Keratinocyte (primary cell): ENCODE measurements at regions not wholly inside any gene's neighbourhood (a gene's known extent, or its start where the extent isn't known, plus 50 kb on each side); places are given as distances from the start of the nearest gene placed in this dataset.

Source experiments
- DNase-seq: peaks from one replicate; pipeline ENCODE4 v3.0.0-alpha.2; 2011; ENCODE audit warnings: low read depth, missing footprints, low spot score
- FAIRE-seq: peaks from 2 replicates; lab custom pipeline; 2011; peaks lifted over from hg19 to GRCh38; lab: Jason Lieb, UNC
- H2AFZ ChIP-seq: 2 replicates; pipeline ENCODE4 v1.6.0; 2012; ENCODE audit warnings: low read length, control low read depth, inconsistent platforms; ENCODE audit not compliant: control insufficient read depth
- H3K27ac ChIP-seq: 2 replicates; pipeline ENCODE4 v1.5.1; 2011; ENCODE audit warnings: low read length; ENCODE audit not compliant: control insufficient read depth, insufficient read depth
- H3K27me3 ChIP-seq: 3 replicates; pipeline ENCODE4 v1.6.0; 2011; ENCODE audit warnings: low read length; ENCODE audit not compliant: control insufficient read depth, insufficient read depth; ENCODE audit errors: extremely low read depth
- H3K36me3 ChIP-seq, 2 experiments: 2 replicates in 1 of 2; 3 replicates in 1 of 2; pipeline ENCODE4 v1.5.1; 2011; ENCODE audit warnings: low read length in 2 of 2, mild to moderate bottlenecking in 1 of 2; ENCODE audit not compliant: control insufficient read depth in 2 of 2, insufficient read depth in 2 of 2; ENCODE audit errors: extremely low read depth in 1 of 2
- H3K4me1 ChIP-seq: 3 replicates; pipeline ENCODE4 v1.5.1; 2011; ENCODE audit warnings: low read length; ENCODE audit not compliant: control insufficient read depth, insufficient read depth; ENCODE audit errors: extremely low read depth
- H3K4me2 ChIP-seq: 3 replicates; pipeline ENCODE4 v1.6.0; 2011; ENCODE audit warnings: low read depth, low read length; ENCODE audit not compliant: control insufficient read depth, insufficient read depth; ENCODE audit errors: extremely low read depth
- H3K4me3 ChIP-seq, 3 experiments: fragments of 200-600 bp in 1 of 3; sonication (generic) in 1 of 3; 2 replicates in 2 of 3; 3 replicates in 1 of 3; pipeline ENCODE4 v1.5.1; 2011 to 2016; ENCODE audit warnings: low read length in 3 of 3, mild to moderate bottlenecking in 3 of 3, control low read depth in 2 of 3, inconsistent platforms in 1 of 3, low read depth in 1 of 3, mixed read lengths in 1 of 3, mixed run types in 1 of 3, moderate library complexity in 1 of 3; ENCODE audit not compliant: control insufficient read depth in 2 of 3, insufficient read depth in 2 of 3; ENCODE audit errors: extremely low read depth in 1 of 3
- H3K79me2 ChIP-seq: 2 replicates; pipeline ENCODE4 v1.6.0; 2012; ENCODE audit warnings: low read length; ENCODE audit not compliant: control insufficient read depth, insufficient read depth
- H3K9ac ChIP-seq: 3 replicates; pipeline ENCODE4 v1.6.0; 2011; ENCODE audit warnings: low read length; ENCODE audit not compliant: control insufficient read depth, insufficient read depth; ENCODE audit errors: extremely low read depth
- H3K9me1 ChIP-seq: 3 replicates; pipeline ENCODE4 v1.6.0; 2011; ENCODE audit warnings: low read length; ENCODE audit not compliant: control insufficient read depth, insufficient read depth; ENCODE audit errors: extremely low read depth
- H3K9me3 ChIP-seq: 2 replicates; pipeline ENCODE4 v1.5.1; 2012; ENCODE audit warnings: low read depth, low read length; ENCODE audit not compliant: control insufficient read depth
- H4K20me1 ChIP-seq: 3 replicates; pipeline ENCODE4 v1.6.0; 2011; ENCODE audit warnings: low read length; ENCODE audit not compliant: control insufficient read depth, insufficient read depth; ENCODE audit errors: extremely low read depth
- EZH2 ChIP-seq: IDR thresholded peaks from one replicate; pipeline ENCODE4 v1.6.1; 2012; ENCODE audit warnings: inconsistent platforms, mild to moderate bottlenecking, low read length, moderate library complexity
- dilution Hi-C: fragments of 300-500 bp; cut with MboI; formaldehyde crosslinking; loops from one replicate; pipeline ENCODE4 v1.7.0; 2020; ENCODE audit warnings: low sequenced_read_pairs; ENCODE audit not compliant: extremely low pct_ligation_motif_present
- TF ChIP-seq, protein P1 (sequence below), 3 experiments: IDR thresholded peaks in 1 of 3; conservative IDR thresholded peaks in 1 of 3; optimal IDR thresholded peaks in 1 of 3; 2 replicates in 2 of 3; 3 replicates in 1 of 3; pipeline versions ENCODE3 to v1.5.1; 2011; ENCODE audit warnings: low read length in 3 of 3, mild to moderate bottlenecking in 3 of 3, moderate library complexity in 2 of 3, control low read depth in 1 of 3, inconsistent platforms in 1 of 3; ENCODE audit not compliant: insufficient read depth in 2 of 3; ENCODE audit errors: extremely low read depth in 1 of 3

DNA sequence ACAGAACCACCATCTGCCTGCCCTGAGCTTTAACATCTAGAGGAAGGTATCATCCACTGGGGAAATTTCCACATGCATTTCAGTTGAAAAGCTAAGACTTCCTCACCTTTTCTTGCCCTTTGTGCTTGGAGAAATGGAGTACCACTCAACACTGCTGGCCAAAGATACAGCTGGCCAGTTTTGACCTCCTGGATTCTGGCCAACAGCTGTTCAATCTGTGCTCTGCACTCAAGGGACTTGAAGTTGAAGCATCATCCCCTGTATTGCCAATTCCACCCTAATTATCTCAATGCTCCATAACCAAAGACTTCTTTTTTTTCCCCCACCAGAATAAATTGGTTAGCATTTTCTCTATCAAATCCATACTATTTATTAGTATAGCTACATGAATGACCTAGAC lies 70.4 kb upstream of the PRDM9 start:
- Histone ChIP-seq H4K20me1 (no peaks in the 10 kb centered on the region), H3K27me3 (no peaks in the 10 kb centered on the region), H3K9me1 (no peaks in the 10 kb centered on the region), H3K79me2 (no peaks in the 10 kb centered on the region), H3K4me3 (no peak overlapping the region), H3K4me2 (no peak overlapping the region), H3K36me3 (no peaks in the 10 kb centered on the region), H3K9ac (no peak overlapping the region), H3K4me1 (no peaks in the 10 kb centered on the region), H3K27ac (no peak overlapping the region), H3K9me3 (no peaks in the 10 kb centered on the region), H2AFZ (no peak overlapping the region)
- TF ChIP-seq, protein P1, sequence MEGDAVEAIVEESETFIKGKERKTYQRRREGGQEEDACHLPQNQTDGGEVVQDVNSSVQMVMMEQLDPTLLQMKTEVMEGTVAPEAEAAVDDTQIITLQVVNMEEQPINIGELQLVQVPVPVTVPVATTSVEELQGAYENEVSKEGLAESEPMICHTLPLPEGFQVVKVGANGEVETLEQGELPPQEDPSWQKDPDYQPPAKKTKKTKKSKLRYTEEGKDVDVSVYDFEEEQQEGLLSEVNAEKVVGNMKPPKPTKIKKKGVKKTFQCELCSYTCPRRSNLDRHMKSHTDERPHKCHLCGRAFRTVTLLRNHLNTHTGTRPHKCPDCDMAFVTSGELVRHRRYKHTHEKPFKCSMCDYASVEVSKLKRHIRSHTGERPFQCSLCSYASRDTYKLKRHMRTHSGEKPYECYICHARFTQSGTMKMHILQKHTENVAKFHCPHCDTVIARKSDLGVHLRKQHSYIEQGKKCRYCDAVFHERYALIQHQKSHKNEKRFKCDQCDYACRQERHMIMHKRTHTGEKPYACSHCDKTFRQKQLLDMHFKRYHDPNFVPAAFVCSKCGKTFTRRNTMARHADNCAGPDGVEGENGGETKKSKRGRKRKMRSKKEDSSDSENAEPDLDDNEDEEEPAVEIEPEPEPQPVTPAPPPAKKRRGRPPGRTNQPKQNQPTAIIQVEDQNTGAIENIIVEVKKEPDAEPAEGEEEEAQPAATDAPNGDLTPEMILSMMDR (optimal IDR thresholded peaks at IDR 0.05 in 1 of 3, IDR thresholded peaks at IDR 0.05 in 1 of 3, conservative IDR thresholded peaks at IDR 0.05 in 1 of 3; ENCODE audit: extremely low read depth in 1 of 3, insufficient read depth in 2 of 3, low read length in 3 of 3), result no peak
- TF ChIP-seq EZH2, result no peak
- FAIRE-seq (no peak), DNase-seq (no peak)
- dilution Hi-C loops, result no loop called here

DNA sequence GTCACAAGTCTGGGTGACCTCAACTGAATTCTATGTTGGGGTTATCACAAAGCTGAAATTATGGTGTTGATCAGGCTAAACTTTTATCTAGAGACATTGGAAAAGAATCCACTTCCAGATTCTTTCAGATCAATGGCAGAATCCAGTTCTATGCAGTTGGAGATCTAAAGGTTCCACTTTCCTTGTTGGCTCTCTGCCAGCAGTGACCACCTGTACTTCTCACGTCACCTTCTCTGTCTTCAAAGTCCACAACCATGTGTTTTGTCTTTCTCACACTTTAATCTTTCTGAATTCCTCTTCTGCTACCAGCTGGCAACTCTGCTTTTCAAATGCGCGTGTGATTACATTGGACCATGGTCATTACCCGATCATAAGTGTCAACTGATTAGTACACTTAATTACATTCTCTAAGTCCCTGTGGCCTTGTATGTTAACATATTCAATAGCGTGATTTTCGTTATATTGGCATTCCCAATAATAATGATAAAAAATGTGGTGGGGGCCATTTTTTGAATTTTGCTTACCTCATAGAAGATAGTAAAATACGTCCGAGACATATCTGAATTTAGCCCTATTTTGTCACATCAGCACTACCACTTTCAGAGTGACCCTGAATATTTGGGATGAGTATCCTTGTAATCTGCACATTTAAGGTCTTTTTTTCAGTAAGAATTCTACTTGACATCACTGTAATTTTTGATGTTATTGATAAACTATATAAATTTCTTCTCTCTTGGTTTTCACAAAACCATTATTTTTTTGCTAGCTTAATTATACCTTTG lies 73.7 kb upstream of the PRDM9 start:
- FAIRE-seq (no peak), DNase-seq (no peak)
- Histone ChIP-seq H3K9me3 (no peaks in the 10 kb centered on the region), H3K27me3 (no peaks in the 10 kb centered on the region), H3K36me3 (no peaks in the 10 kb centered on the region), H3K4me1 (no peaks in the 10 kb centered on the region), H3K9me1 (no peaks in the 10 kb centered on the region), H3K4me3 (no peak overlapping the region), H4K20me1 (no peaks in the 10 kb centered on the region), H3K4me2 (no peak overlapping the region), H3K9ac (no peak overlapping the region), H2AFZ (no peak overlapping the region), H3K79me2 (no peaks in the 10 kb centered on the region), H3K27ac (no peak overlapping the region)
- dilution Hi-C loops, result no loop called here
- TF ChIP-seq, protein P1 (optimal IDR thresholded peaks at IDR 0.05 in 1 of 3, IDR thresholded peaks at IDR 0.05 in 1 of 3, conservative IDR thresholded peaks at IDR 0.05 in 1 of 3; ENCODE audit: extremely low read depth in 1 of 3, insufficient read depth in 2 of 3, low read length in 3 of 3), result no peak
- TF ChIP-seq EZH2, result no peak
